GM18507 (cell line): ENCODE measurements at regions not wholly inside any gene's neighbourhood (a gene's known extent, or its start where the extent isn't known, plus 50 kb on each side); places are given as distances from the start of the nearest gene placed in this dataset.

Source experiments
- DNase-seq: peaks from one replicate; pipeline ENCODE4 v3.0.0; 2011; ENCODE audit warnings: low read depth; ENCODE audit not compliant: insufficient read length; ENCODE audit errors: extremely low spot score
- FAIRE-seq: peaks from 2 replicates; lab custom pipeline; 2011; peaks lifted over from hg19 to GRCh38; lab: Jason Lieb, UNC

DNA sequence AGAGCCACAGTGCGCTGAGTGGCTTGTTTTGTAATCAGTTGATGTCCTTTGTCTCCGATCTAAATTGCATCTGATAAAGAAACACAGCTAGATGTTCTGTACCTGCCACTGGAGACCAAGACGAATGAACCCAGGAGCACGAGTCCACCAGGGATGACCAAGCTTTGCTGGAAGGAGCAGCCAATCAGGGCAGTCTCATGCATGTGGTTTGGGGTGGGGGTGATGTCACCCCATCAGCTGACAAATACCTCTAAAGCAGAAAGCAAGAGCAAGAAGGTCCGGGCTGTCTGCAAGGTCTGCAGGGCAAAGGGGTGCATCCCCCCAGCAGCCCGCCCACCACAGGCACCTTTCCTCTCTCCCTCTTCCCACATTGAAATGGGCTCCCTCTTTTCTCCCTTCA, 653.8 kb downstream of the AJAP1 start:
- no peak for DNase-seq
- no peak for FAIRE-seq

DNA sequence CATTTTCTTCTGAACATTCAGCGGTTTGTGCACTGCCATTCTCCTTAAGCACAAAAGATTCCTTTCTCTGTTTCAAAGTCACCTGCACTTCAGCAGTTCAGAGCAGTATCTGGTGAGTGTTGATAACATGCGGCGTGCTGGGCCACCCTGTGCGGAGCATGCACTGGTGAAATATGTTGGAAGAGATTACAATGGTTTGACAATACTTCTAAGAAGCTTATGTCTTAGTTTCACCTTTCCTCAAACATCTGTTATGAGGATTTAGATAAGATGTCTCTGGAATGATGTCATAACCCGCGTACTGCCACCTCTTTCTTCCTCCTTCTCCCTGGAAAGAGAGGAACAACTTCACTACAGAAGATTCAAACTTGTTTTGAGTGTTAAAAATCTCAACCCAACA, 650.3 kb downstream of the AJAP1 start:
- FAIRE-seq = no peak
- DNase-seq = no peak

DNA sequence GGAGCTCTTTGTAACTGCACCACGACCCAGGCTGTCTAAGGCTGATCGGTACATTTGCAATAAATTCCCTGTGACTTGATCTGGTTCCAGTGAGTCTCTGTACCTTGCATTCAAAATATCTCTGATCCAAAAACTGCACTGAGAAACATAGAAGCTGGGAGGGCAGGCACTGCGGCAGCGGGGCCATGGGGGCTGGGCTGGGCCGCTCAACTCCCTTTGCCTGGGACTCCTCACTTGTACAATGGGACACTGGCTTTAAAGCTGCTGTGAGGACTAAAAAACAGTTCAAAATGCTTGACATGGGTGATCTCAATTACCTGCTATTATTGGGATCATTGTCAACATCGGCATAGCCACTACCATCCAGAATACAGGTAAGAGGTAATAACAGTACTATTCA, 644.0 kb downstream of the AJAP1 start:
- no peak for FAIRE-seq

DNA sequence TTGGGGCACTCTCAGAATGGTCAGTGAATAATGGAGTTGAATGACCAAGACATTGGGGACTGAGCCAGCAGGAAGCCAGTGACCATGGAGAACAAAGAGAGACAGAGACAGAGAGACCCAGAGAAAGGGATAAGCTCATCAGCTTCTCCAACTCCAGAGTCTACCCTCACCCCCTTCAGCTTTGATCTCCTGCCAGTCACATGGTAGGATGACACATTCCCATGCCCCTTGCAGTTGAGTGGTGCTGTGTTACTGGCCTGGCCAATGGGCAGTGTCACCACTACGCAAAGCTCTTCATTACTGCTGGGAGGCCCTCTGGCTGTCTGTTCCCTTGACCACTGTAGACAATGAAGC, 643.5 kb downstream of the AJAP1 start:
- FAIRE-seq = no peak
- no peak for DNase-seq

More for the DNA sequence above, 644.0 kb downstream of the AJAP1 start:
- DNase-seq = no peak

DNA sequence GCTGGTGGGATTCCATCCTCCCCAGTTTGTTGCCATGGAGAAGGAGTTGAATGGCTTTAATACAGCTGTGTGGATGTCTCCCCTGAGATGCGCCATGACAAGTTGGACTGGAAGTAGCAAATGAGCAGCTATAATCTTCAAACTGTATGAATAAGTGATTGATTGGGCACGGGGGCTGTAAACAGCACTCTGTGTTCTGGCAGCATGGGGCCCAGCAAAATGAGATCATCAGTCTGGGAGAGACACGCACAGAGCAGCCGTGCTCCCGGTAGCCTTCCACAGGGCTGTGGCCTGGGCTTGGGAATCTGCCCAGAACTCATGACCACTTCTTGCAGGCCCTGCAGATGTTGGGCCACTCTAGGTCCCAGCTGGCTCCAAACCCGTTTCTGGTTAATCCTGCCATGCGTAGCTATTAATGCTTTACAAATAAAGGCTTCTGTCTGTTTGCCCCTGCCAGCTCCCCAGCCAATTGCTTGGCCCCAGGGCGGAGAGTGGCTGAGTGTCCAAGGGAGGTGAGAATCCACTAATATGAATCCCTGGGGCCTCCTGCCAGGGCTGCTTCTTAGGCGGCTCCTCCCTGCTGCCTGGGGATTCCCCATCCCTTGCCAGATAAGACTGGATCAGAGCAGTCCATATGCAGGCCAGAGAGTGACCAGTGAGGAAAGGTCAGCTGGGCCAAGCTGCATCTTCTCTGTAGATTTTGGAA, 642.9 kb downstream of the AJAP1 start:
- FAIRE-seq = no peak

DNA sequence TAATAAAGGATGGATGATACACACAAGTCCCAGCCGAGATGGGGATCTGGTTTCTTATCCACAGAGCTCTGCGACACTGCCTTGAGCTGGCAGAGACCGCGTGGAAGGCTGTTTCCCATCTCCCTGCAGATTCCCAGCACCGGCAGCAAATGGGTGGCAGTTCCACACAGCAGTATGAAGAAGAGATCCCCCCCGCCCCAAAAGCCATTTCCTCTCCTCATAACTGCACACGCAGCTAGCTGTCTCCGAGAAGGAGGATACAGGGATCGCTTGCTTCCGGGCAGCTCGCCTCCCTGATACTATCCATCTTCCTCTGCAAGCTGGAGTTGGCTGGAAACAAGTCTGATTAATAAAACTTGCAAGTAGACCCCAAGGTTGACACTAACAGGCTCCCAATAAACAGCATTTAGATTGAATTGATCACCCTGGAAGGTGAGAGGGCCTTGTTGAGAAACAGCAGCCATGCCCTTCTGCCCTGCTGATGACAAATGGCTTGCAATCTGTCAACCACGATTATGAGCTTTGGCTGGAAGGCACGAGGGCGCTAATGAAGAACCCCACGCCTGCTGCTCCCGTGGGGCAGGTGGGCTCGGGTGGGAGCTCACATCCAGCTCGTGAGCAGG, 642.3 kb downstream of the AJAP1 start:
- no peak for FAIRE-seq
- no peak for DNase-seq

More for the DNA sequence above, 642.9 kb downstream of the AJAP1 start:
- no peak for DNase-seq

DNA sequence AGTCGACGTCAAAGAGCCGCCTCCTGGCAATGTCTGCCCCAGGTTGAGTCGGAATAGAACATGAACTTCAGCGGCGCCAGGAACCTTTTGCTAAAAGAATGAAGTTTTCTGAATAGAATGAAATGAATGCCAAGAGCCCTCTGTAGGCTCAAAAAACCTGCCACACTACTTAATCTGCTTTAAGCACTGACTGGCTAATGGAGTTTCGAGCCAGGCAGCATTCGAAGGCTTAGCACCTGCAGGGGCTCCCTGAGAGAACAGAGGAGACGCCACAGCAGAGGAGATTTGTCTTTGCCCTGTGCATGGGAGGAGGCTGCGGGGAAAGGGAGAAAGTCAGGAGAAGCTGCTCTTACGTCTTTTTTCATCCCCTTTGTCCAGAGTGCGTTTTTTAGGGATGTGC, 641.7 kb downstream of the AJAP1 start:
- no peak for DNase-seq

DNA sequence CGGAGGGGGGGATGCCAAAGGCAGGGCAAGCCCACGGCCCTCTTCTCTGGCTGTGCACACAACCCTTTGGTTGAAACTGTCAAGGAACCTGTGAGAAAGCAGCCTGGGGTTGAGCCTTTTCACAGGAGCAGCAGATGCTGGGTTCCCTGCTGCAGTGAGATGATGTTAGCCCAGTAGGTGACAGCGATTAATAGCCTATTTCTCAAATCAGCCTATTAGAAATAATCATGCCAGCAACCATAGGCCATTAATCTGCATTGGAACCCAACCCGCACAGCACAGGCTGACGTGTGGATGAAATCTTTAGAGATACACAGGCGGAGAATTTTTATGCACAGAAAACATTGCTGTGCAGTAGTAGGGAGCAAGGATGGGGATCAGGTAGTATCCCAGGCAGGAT, 637.5 kb downstream of the AJAP1 start:
- FAIRE-seq (no peak), DNase-seq (no peak)

More for the DNA sequence above, 641.7 kb downstream of the AJAP1 start:
- FAIRE-seq = no peak

DNA sequence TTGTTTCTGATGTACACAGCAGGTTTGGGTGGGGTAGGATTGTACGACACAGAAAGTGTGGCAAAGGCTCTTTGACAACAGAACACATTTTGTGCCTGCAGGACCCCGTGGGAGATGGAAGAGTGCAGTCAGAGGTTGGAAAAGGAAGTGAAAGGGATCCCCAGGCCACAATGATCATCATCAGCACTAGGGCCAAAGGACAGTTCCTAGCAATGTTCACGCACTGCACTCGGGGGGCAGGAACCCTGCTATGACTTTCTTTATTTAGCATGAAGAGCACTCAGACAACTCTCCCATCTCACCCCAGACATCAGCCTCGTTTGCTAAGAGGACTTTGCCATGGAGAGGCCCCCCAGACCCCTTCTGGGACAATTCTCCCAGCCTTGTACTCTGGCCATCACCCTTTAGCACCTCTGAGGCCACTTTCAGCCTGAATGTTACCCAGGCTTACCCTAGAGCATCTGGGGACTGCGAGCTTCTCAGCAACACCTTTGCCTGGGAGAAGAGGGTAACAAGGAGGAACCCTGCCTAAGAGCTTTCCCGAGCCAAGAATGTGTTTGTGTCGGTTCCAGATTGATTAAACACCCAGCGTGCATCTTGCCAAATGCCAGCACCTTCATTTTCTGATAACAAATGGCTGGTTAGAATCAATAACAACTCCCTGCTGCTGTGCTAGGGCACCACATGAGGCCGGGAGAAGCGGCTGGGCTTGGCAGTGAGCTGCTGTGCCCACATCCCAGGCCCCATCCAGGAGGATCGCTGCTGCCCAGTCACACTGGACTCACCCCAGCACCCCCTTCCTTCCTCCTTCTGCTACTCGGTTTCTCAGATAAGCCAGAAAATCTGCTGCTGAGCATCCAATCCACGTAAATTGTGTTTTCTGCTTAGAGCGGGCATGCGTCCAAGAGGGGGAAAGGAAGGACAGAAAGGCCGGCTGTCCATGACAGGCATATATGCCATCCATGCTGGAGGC, 633.1 kb downstream of the AJAP1 start:
- no peak for DNase-seq
- FAIRE-seq = no peak

DNA sequence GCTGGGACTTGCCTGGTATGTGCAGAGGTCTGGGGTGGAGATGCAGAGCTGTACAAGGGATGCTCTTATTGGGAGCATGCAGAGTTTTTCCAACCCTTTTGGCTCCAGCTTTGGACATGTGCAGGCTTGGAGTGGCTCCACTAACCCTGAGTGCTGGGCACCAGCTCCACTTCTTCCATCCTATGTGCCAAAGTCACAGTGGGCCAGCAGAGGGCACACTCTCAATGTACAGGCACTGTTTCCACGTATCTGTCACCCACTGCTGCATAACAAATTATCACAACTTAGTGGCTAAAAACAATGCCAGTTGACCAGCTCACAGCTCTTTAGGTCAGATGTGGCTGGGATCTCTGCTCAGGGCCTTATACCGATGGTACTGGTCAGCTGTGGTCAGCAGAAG, 631.8 kb downstream of the AJAP1 start:
- DNase-seq (no peak), FAIRE-seq (no peak)

DNA sequence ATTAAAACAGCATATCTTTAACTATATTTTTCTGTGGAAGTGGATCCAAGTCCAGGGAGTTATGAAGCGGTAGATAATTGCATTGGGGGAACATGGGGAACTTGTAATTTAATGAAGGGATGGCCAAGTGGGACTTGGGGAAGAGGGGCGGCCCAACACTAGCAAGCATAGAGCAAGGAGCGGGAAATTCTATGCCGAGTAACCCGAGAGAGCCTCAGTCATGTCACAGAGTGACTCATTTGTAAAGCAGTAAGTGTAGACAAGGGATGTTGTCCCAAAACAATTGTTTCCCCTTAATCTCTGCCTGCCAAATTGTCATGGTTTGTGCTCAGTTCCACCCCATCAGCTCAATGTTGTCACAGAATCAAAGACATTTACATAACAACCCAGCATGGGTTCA, 620.1 kb downstream of the AJAP1 start:
- FAIRE-seq (no peak), DNase-seq (no peak)

DNA sequence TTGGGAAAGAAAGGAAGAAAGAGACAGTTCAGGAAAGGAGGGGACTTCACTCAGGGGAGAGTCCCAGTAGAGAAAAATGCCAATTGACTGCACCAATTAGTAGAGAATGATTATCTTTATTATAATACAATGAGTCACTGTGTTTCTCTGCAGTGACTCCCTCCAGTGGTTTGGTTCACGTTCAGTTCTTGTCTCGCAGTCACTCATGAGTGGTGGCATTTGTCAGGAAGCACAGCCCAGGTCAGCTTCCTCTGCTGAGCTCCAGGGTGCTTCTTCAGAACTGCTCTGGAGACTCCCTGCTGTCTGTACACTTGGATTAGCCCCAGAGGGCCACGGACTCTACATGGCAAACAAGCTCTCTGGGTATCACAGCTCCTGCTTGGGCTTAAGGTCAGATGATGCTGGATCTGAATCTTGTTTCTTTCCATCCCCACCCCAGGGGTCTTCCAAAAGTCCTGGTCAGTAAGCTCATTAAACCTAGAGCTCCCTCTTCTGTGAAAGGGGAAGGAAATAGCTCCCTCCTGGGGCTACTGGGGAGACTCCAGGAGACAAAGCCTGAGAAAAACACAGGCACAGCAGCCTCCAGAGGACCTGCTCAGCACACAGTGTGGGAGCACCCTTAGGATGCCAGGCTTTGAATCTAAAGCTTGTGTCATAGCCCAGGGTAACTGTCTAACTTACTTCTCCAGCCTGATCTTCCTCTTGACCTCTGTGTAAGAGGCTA, 619.0 kb downstream of the AJAP1 start:
- no peak for FAIRE-seq
- no peak for DNase-seq

DNA sequence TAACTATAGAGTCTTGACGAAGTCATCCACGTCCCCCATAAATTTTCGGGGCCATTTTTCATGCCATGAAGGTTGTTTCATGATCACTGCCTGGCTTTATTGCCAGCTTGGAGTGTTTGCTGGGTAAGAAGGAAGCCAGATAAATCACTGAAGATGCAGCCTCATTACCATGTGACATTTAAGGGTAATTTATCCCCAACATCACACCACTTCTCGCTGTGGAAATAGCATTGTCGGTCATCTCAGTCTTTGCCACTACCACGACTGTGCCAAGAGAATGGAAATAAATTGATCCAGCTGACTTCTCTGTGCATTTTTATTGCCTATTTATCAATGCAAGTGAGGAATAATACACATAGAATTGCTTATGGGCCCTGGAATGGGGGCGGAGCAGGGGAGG, 617.9 kb downstream of the AJAP1 start:
- no peak for FAIRE-seq
- no peak for DNase-seq

DNA sequence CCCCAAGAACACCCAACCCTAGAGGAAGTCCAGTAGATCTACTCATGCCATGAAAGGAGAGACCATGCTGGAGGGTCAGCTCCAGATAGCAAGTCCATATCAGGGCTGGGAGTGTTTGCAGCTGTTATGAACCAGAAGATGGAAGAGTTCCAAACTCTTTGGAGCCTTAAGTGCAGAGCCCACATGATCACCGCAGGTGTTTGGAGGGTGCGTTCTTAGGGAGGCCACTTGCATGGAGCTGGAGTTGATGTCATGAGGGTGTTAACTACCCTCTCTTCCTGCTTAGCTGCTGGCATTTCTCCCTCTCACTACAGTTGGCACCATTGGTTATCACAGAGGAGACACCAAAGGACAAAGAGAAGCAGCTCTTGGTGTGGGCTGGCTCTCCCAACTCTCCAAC, 616.9 kb downstream of the AJAP1 start:
- FAIRE-seq = no peak

DNA sequence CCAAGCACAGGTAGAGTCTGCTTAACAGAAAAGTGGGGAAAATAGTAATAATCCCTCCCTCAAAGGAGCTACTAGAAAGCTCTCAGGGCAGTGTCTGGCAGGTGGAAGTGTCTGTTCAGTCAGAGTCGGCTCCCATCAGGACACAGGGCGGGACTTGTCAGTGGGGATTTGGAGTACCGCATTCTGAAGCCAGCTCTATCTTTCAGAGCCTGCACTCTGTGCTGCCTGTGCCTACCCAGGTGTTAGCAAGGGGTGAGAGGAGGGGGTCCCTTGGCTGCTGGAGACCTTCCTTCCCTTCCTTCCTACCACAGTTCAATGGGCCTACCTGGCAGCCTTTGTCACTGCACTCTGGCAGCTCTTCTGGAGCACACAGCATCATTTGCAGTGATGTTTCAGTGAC, 615.5 kb downstream of the AJAP1 start:
- DNase-seq (no peak), FAIRE-seq (no peak)

More for the DNA sequence above, 616.9 kb downstream of the AJAP1 start:
- no peak for DNase-seq

DNA sequence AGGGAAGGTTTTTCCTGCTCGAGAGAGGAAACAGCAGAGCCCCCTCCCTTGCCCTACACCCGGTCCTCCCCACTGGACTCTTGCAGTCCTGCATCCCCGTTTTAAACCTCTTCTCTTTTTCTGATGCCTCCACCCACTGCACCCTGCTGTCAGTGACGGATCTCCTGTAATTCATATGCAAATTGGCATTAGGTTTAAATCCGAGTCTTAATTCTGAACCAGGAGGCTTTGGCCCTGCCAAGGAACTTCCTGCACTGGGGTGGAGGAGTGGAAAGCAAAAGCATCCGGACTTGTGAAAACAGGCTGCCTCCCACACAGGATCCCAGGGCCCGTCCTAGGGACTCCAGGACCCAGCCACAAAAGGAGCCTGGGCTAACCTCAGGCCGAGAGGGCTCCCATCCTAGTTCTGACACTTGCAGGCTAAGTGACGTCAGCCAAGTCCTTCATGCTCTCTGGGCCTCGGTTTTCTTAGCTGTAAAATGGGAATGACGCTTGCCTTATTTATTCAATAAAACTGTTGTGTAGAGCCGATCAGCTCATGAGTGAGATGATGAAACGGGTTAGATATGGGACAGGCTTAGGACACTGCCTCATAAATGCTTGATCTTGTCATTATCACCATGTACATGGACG, 613.3 kb downstream of the AJAP1 start:
- FAIRE-seq (no peak), DNase-seq (no peak)

DNA sequence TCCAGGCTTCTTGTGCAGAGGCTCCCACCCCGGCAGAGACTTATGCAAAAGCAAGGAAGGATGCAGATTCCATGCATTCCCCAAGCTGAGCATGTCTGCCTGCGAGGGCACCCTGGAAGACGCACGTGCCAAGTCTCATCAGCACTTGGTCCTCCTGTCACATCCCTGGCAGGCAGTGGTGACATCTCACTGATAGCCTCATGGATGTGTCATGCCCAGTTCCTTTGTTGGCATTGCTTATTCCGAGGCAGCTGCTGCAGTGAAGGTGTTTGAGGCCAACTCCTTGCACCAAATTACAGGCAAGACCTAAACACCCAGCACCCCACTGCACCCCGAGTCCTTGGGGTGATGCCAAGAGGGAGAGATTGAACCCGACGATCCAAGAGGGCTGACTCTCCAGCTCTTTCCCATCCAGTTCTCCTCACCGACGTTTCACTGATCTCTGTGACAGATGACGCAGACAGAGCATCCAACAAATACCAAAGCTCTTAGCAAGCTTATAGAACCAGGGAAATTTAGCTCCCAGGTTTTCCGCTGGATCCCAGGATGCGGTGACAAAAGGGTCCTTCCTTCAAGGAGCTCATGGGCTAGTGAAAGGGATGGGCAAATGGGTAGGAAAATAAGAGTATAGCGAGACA, 611.1 kb downstream of the AJAP1 start:
- DNase-seq (no peak), FAIRE-seq (no peak)

DNA sequence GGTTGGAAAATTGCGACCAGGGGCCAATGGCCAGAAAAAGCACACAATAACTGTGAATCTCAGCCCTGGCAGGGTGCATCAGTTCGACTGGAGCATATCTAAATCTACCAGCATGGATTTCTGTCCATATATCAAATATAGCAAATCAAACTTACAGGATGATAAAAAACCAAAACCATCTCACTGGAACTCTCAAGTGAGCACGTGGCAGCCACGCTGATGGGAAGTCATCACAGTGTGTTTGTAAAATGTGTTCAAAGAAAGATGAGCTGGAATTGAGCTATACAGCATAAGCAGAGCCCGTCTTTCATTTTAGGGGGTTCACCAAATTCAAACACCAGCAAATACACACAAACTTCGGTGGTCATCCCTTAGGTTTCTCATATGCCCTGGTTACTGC, 610.1 kb downstream of the AJAP1 start:
- FAIRE-seq (no peak), DNase-seq (no peak)

DNA sequence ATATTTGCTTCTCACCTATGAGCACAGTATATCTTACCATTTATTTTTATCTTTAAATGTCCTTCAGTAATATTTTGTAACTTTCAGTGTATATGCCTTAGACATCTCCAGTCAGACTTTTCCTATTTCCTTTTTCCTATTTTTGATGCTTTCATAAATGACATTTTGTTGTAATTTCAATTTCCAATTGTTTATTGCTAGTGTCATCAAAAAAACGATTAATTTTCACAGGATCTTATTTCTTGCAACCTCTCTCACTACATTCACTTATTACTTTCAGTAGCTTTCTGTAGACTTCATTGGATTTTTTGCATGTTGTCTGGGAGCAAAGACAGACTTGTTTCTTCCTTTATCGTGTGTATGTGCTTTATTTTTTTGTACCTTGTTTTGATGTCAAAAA, 602.4 kb downstream of the AJAP1 start:
- DNase-seq = no peak
- FAIRE-seq = no peak
